Activated CD8-positive, alpha-beta memory T cell treated with anti-CD3 and anti-CD28 coated beads, Interleukin-2, amount 50 U/mL, for 24 hours (primary cell): ENCODE measurements at regions not wholly inside any gene's neighbourhood (a gene's known extent, or its start where the extent isn't known, plus 50 kb on each side); places are given as distances from the start of the nearest gene placed in this dataset.

Experiments
- DNase-seq: peaks from one replicate; pipeline ENCODE4 v3.0.0-alpha.2; 2020; ENCODE audit errors: extremely low read depth

DNA sequence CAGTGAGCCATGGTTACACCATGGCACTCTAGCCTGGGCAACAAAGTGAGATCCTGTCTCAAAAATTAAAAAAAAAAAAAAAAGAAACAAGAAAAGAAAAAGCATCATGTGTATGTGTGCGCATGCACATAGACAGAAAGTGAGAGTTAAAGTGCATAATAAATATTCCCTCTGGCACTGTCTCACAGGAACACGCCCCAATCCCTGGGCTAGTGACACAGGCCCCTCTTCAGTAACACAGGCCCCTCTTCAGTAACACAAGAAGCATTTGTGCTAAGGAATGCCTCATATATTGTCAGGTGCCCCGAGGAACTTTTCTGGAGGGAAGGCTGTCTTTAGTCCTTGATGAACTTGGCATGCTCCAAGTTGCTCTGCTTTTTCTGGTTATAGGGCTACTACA is 57.5 kb downstream of the RPL27A start:
- no peak for DNase-seq

DNA sequence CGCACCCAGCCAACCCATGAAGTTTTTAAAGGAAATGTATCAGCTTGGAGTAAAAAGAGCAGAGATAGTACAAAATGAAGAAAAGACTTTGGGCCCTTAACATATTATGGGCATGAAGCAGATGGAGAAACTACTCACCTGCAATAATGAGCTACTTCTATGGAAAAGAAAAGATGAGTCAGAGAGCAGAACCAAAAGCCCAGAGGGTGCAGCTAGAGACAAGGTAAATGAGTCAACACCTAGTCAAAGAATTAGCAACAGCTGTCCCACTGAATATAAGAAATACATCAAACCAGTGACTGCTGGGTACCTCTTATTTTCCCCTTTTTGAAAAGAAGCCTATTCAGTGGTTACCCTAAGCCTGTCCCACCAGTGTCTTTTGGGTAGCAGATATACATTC is 61.8 kb downstream of the RPL27A start:
- no peak for DNase-seq

DNA sequence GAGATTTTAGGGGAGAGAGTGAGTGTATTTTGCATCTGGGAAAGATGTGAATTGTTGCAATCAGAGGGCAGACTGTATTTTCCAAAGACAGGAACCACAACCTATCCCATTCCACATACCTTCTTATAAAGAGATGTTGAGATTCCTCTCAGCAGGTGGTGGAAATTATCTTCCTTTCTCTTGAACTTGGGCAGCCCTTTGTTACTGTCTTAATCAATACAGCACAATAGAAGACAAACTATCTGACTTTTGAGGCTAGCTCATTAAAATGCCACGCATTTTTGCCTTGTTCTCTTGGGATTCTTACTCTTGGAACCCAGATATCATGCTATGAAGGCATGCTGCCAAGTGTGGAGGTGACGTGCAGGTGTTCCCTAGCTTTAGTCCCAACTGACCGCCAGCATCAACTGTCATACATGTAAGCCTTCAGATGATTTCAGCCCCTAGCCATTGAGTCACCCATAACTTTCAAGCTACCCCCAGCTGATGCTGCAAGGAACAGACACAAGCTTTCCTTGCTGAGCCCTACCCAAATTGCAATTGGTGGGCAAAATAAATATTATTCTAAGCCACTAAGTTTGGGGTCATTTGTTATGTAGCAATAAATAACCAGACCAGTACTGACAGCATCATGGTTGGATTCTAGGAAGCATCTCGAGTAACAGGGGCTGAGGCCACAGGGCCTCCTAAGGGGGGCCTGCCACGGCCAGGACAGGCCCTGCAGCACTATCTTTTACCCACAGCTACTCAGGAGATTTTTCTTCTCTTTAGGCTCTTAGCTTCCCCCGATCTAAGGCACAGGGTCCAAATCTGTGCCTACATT is 63.0 kb downstream of the RPL27A start:
- no peak for DNase-seq

DNA sequence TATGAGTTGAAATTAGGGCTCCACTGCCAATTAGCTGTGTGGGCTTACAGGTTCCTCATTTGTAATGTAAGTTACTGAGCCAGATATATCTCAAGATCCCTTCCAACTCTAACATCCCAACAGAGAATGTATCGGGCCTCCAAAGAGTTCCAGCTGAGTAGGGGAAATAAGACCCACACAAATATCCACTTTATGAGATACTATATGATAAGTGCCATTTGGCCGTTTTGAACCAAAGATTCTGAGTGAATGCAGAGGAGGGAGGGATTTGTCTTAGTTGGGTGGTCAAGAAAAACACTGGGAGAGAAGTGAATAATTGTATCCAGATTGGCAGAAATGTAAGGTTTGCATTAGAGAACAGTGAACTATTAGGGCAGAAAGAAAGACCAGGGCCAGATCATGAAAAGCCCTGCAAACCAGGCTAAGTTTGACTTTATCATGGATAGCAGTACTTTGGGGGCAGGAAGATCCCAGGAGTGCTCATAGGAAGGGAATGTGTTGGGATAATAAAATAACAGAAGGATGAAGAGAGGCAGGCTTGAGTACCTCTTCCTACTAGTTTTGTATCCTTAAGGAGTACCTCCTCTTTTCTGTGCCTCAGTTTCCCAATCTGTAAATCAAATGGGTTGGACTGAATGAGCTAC is 63.9 kb downstream of the RPL27A start:
- no peak for DNase-seq

DNA sequence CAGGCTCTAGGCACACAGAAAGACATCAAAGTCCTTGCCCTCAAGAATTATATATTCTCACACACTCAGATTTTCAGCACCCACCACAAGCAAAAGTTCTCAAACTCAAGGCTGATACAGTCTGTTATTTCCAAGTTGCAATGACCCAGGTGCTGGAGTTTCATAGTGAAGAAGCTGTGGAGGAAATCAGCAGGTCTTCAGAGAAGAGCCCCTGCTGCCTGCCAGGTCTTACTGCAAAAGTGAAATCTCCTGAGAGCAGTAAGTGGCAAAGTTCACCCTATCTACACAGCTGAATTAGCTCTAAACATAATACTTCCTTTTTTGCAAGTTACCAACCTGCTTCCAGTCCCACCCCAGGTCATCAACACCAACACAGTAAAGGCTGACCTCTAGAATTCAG is 64.6 kb downstream of the RPL27A start:
- DNase-seq, result no peak

DNA sequence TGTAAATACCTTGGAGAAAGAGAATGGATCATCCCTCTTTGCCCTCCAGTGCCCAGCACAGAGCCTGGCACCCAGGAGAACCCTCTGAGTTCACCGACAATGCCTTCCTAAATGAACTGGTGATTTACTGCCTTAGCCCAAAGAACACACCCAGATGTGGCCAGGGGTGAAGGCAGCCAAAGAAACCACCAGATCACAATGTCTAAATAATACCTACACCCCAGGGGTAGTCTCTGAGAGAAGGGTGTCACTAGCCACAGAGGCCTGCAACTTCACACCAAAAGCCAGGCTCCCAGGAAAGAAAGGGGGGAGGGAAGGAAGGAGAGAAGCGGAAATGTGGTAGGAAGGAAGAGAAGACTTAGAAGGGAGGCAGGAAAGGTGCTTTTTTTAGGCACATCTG is 65.7 kb downstream of the RPL27A start:
- no peak for DNase-seq

DNA sequence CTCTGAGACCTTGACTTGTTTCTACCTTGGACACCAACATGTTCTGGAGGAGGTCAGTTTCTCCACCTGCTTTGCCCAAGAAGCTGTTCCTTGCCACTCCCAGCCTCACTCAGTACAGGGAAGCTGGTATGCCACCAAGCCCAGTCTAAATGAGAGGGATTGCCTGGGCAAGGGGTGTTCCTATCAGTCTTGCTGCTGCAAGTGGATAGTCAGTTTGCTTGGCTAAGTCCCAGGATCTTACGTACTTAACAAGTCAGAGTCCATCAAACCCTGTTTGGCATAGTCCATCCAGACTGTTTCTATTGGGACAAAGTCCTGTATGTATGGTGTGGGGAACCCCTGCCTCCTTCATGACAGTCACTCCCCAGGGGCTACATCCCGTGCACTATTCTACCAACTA is 66.6 kb downstream of the RPL27A start:
- DNase-seq, result no peak

DNA sequence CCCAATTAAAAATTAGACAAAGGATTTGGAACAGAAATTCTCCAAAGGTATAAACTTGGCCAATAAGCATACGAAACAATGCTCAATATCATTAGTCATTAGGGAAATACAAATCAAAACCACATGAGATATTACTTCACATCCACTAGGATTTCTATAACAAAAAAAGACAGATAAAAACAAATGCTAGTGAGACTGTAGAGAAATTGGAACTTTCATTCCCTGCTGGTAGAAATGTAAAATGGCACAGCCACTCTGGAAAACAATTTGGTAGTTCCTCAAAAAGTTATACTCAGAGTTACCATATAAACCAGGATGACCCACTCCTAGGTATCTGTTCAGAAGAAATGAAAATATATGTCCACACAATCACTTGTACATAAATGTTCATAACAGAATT is 71.6 kb downstream of the RPL27A start:
- no peak for DNase-seq

DNA sequence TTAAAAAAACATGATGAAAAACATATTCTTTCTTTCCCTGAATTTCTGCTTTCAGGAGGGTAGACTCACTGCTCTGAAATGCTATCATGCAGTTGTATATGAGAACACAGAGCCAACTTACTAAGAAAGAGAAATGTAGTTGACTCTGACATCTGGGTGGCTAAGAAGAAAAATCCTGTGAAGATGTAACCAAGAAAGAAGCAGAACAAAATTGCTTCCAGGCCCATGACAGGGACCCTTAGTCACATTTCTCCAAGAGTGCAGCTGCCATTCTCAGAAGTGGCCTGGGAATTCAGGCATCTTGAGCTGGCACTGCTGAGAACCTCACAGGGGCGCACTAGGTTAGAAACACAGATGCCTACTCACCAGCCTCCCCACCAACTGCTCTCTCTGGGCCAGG is 73.6 kb downstream of the RPL27A start:
- no peak for DNase-seq

DNA sequence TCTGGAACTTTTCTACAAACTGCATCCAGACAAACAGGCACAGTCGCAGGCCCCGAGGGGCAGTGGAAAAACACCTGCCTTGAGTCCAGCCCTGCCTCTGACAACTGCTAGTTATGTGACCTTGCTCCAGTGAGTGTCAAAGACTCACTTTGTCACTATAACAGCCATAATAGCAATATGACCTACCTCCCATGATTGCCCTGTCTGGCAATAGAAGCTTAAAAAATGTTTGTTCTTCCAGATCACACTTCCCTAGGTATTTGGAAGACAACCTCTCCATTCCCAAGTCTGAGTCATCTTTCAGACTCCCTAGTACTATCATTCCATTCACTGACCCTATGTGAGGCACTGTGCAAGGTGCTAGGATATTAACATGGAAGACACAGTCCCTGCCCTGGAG is 74.5 kb downstream of the RPL27A start:
- DNase-seq, result no peak

DNA sequence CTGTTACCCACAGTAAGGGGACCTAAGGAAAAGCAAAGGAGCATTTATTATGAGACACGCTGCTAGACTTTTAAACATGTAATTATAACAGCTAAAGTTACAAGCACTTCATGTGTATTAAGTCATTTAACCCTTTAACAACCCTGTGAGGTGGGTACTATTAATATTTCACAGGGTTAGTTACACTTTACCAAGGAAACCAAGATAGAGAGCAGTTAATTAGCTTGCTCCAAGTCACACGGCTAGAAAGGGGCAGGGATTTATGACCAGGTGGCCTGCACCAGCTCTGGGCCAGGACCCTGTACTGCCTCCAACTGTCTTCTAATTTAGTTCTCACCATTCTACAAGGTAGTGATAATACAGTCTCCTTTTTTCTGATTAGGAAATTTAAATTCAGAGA is 74.9 kb downstream of the RPL27A start:
- DNase-seq, result no peak

DNA sequence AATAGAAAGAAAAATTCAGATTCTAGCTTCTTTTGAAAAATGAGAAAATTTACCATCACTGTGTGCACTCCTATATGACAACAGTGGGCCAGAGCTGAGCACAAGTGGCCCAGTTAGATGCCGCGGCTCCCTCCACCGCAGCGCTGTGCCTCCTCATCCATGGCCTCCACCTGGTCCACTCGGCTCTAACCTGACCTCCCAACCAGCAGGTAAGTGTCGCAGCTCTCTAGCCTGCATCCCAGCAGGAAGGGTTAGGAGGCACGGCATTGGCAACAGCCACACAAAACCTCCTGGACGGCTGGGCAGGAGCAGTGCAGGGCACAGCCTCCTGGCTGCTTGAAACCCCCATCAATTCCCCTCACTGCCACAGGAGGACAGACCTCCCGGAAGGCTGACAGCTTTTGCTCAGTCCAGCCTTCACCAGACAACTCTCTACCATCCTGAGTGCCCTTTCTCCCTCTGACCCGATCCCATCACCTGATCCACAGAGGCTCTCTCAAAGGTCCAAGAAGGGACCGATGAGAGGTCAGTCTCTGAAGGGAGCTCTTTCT is 76.1 kb downstream of the RPL27A start:
- DNase-seq, result no peak

DNA sequence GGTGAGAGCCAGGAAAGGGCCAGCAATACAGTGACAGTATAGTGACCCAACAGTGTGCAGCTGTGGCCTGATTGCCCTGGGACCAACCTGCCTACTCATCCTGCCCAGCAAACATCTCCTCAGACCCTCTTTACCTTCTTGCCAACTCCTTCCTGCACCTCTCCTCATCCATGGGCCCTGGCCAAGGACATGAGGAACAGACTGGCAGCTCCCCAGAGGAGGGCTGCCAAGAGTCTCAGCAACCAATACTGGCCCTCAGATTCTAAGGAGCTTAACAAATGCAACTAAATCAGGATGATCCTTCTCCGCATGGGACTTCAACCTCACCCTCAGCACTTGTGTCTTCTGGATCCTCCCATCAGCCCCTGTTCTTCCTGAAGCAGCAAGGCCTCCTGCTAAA is 77.0 kb downstream of the RPL27A start:
- no peak for DNase-seq

DNA sequence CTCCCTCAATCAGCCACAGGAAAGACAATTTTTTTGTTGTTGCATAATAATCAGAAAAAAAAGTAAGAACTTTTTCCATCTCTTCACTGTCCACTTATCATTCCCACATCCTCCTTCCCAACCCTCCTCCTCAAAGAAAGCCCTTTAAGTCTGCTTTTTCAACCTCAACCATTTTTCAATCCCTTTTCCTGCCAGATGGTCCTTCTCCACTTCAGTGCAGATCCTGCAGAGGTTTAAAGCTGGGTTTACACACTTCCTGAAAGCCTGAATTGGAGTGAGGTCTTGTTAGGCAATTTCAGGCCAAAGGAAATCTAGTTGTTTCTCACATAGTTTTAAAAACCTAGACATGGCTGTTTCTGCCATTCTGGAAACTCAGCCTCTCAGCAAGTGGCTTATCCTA is 78.3 kb downstream of the RPL27A start:
- DNase-seq, result no peak

DNA sequence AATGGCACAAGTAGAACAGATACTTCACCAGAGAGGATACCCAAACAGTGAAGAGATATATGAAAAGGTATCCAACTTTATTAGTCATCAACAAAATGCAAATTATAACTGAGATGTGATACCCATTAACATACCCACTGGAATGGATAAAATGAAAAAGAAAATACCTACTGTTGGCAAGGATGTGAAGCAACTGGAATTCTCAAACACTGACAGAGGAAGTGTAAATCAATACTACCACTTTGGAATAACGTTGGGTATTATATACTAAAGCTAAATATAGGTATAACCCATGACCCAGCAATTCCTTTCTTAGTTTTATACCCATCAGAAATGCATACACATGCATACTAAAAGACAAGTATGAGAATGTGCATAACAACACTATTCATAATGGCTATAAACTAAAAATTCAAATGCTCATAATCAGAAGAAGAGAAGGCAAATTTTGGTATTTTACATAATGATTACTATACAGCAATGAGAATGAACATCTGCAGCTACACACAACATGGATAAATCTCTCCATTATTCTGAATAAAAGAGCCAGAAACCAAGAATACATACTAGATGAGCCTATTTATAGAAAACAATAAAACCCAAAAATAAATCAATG is 80.6 kb downstream of the RPL27A start:
- no peak for DNase-seq

DNA sequence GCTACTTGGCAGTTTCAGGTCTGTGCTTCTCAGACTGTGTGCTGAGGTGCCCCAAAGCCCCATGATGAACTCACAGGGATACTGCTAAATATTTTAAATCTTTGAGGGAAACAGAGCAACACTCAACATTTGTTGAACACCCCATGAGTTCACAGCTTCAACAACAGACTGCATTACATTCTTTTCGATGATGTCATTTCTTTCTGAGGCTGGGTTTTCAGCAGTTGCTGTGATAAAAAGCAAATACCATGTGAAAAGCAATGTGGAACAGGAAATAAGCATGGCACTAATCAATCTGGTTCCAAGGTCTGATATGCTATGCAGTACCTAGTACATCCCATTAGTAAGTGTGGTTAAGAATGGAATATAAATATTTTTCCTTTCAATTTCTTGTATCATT is 82.7 kb downstream of the RPL27A start:
- DNase-seq, result no peak

DNA sequence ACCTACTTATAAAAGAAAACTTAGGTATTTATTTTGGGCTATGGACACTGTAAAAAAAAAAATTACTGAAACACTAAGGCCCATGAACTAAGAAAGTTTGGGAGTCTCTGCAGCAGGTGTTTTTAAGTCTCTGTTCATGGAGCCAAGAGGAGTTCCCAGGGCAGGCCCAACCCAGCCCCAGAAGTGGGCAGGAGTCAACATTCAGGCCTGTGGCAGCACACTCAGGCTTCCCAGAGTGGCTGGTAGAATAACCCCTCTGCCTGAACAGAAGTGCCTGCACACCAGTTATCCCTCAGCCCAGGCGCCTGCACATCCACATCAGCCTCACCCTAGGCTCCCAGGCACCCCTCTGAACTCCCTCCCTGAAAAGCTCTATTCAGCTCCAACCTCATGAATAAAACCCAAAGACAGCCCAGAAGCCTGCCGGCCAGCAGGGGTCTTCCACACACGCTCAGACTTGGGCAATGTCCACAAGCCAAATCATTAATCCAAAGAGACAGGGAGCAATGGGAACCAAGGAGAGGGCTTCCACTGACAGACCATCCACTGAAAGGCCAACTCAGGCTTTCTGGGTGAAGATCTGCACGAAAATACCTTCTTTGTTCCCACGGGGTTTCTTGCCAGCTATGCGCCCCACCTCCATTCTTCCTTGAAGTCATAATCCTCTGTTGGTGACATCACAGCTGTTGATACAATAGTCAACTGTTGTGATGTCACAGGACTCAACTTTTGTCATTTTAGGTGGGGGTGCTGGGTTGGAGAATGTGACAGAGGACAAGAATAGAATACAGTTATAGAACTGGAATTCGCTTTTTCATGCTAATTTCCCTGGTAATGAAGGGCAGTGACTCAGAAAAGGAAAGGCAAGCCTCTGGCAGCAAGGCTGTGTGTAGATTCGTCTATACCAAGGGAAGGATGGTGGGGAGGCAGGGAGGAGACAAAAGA is 83.7 kb downstream of the RPL27A start:
- DNase-seq, result no peak

DNA sequence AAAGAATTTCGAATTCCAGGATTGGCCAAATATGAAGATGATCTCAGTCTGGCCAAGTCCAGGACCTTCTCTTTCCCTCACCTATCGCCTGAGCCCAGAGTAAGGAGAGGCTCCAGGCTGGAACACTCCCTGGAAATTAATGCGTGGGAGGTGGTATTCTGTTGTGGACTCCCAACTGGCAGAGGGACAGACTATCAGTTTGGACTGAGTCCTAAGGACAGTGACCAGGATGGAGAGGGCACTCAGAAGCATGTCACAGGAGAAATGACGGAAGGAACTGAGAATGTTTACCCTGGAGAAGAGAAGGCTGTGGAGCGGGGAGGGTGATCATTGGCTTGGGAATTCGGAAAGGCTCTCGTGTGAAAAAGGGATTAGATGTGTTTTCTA is 84.4 kb downstream of the RPL27A start:
- DNase-seq, result no peak

DNA sequence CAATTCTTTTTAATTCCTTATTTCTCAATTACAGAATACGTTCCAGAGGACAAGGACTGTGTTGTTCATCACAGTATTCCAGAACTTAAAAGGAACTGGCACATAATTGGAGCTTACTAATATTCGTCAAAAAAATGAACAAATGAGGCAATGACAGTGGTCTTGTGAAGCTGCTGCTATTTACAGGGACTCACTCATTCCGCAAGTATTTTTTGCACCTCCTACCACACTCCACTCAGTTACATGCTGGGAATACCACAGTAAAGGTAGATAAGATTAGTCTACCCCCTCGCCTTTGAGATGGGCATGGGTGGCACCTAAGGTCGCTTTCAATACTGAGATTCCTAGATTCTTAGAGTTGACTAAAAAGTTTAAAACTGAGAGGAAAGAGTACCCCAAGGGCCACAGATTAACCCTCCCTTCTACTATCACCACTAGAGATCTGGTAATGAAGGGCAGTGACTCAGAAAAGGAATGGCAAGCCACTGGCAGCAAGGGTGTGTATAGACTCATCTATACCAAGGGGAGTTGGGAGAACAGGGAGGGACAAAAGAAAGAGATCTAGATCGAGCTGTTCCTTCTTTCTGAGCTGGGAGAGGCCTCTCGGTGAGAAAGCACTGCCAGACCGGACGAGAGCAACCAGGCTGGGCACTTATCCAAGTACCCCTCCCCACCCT is 85.0 kb downstream of the RPL27A start:
- no peak for DNase-seq

DNA sequence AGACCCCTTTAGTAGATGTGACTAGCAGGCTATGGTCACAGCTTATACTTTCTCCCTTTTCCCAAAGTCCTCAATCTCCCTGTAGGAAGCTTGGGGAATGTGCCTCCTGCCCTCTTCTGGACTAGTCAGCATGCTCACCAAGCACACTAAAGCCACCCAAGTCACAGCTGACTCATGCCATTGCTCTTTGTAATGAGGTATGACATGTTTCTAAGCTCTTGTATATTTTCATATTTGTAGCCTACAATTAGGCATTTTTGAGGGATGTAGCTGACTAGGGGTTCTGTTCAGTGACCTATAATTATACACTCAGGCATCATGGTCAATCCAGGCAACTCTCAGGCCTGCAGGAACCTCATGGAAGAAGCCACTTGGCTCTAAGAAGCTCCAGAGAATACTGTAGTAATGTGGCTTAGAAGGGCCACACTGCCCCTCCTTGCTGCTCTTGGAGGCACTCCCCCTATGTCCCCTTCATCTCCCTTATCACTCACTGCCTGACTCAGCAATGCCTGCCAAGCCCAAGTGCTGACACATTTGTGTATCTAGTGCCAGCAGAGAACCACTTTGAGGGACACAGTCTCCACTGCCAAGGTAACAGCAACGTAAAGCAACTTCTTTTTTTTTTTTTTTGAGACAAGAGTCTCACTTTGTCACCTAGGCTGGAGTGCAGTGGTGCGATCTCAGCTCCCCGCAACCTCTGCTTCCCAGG is 86.2 kb downstream of the RPL27A start:
- DNase-seq, result no peak
